Smooth muscle cell (in vitro differentiated cells): ENCODE measurements at regions not wholly inside any gene's neighbourhood (a gene's known extent, or its start where the extent isn't known, plus 50 kb on each side); places are given as distances from the start of the nearest gene placed in this dataset.

Experiments
- DNase-seq: peaks from one replicate; lab custom pipeline; 2025; ENCODE audit not compliant: unreplicated experiment; lab: John Stamatoyannopoulos, UW
- H2AFZ ChIP-seq: fragments of 200-600 bp; sonication (generic); 2 replicates; pipeline ENCODE4 v1.6.0; 2016; ENCODE audit warnings: antibody characterized with exemption, low read depth, mild to moderate bottlenecking
- H3F3A ChIP-seq: fragments of 200-600 bp; sonication (generic); 2 replicates; pipeline ENCODE4 v1.6.0; 2017; ENCODE audit warnings: antibody characterized with exemption, low read depth
- H3K27ac ChIP-seq: fragments of 200-600 bp; sonication (generic); 2 replicates; pipeline ENCODE4 v1.5.1; 2016; ENCODE audit warnings: low read depth, mild to moderate bottlenecking
- H3K27me3 ChIP-seq: fragments of 200-600 bp; sonication (generic); 2 replicates; pipeline ENCODE4 v1.6.1; 2016; ENCODE audit warnings: low read depth, mild to moderate bottlenecking
- H3K36me3 ChIP-seq: fragments of 200-600 bp; sonication (generic); 2 replicates; pipeline ENCODE4 v1.5.1; 2016; ENCODE audit warnings: low read depth
- H3K4me1 ChIP-seq: fragments of 200-600 bp; sonication (generic); 2 replicates; pipeline ENCODE4 v1.5.1; 2016; ENCODE audit warnings: low read depth
- H3K4me2 ChIP-seq: fragments of 200-600 bp; sonication (generic); 2 replicates; pipeline ENCODE4 v1.6.0; 2016; ENCODE audit warnings: mild to moderate bottlenecking
- H3K4me3 ChIP-seq: fragments of 200-600 bp; sonication (generic); 2 replicates; pipeline ENCODE4 v1.5.1; 2016; ENCODE audit warnings: mild to moderate bottlenecking
- H3K79me2 ChIP-seq: fragments of 200-600 bp; sonication (generic); 2 replicates; pipeline ENCODE4 v1.6.0; 2016; ENCODE audit warnings: low read depth, mild to moderate bottlenecking
- H3K9ac ChIP-seq: fragments of 200-600 bp; sonication (generic); 2 replicates; pipeline ENCODE4 v1.6.0; 2016; ENCODE audit warnings: low read depth
- H3K9me3 ChIP-seq: fragments of 200-600 bp; sonication (generic); replicated peaks from 2 replicates; pipeline ENCODE4 v1.5.1; 2016; ENCODE audit warnings: low read depth
- H4K20me1 ChIP-seq: fragments of 200-600 bp; sonication (generic); 2 replicates; pipeline ENCODE4 v1.6.0; 2016; ENCODE audit warnings: low read depth
- WGBS: methylation state at CpG from one replicate; pipeline ENCODE4 v1.1.7; 2016; ENCODE audit warnings: low lambda C conversion rate; 5-methylcytosine and 5-hydroxymethylcytosine counted together
- TF ChIP-seq, protein P1 (sequence below): fragments of 200-600 bp; sonication (generic); IDR thresholded peaks from 2 replicates; pipeline ENCODE4 v1.5.1; 2017; ENCODE audit warnings: borderline replicate concordance, mild to moderate bottlenecking, antibody characterized with exemption; ENCODE audit not compliant: insufficient read depth, poor library complexity, severe bottlenecking

DNA sequence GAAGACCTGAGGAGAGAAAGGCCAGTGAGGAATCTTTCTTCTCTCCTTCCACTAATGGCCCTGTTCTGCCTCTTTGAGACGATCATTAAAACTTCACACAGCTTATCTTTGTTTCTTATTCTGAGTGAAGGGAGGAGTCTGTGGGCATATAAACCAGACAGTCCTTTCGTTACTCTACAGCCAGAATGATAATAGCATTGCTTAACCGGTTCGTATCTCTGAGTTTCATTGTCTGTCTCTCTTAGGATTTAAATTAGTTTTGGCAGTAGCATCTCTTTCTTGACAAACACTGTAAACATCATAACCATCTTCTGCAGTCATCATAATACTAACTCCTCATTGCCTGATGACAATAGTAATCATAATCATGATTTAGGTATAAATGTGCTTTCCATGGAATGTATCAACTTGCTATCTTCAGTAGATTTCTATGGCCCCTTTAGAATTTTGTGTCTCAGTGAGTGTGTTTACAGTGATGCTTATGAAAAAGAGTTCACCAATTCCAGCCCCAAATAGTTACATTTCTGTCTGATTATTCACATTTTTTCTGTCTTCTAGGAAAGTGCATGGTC, 618.8 kb upstream of the KLF4 start:
- 12% methylated on average over 4 of the region's 4 CpGs for WGBS
- no peaks in the 10 kb centered on the region for H4K20me1 ChIP-seq
- H3K4me3 ChIP-seq = no peak overlapping the region
- H3K9me3 ChIP-seq = no peaks in the 10 kb centered on the region
- H3K27ac ChIP-seq = no peak overlapping the region
- no peaks in the 10 kb centered on the region for H3K36me3 ChIP-seq
- H3K9ac ChIP-seq = no peak overlapping the region
- H3K4me2 ChIP-seq = peak overlapping the region; percentile 41
- H2AFZ ChIP-seq = no peak overlapping the region
- H3K27me3 ChIP-seq = no peaks in the 10 kb centered on the region
- TF ChIP-seq, protein P1, sequence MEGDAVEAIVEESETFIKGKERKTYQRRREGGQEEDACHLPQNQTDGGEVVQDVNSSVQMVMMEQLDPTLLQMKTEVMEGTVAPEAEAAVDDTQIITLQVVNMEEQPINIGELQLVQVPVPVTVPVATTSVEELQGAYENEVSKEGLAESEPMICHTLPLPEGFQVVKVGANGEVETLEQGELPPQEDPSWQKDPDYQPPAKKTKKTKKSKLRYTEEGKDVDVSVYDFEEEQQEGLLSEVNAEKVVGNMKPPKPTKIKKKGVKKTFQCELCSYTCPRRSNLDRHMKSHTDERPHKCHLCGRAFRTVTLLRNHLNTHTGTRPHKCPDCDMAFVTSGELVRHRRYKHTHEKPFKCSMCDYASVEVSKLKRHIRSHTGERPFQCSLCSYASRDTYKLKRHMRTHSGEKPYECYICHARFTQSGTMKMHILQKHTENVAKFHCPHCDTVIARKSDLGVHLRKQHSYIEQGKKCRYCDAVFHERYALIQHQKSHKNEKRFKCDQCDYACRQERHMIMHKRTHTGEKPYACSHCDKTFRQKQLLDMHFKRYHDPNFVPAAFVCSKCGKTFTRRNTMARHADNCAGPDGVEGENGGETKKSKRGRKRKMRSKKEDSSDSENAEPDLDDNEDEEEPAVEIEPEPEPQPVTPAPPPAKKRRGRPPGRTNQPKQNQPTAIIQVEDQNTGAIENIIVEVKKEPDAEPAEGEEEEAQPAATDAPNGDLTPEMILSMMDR = no peak
- H3K4me1 ChIP-seq = no peaks in the 10 kb centered on the region
- no peak for DNase-seq
- no peaks in the 10 kb centered on the region for H3K79me2 ChIP-seq
- H3F3A ChIP-seq = peaks cover 3% of the 10 kb centered on the region

DNA sequence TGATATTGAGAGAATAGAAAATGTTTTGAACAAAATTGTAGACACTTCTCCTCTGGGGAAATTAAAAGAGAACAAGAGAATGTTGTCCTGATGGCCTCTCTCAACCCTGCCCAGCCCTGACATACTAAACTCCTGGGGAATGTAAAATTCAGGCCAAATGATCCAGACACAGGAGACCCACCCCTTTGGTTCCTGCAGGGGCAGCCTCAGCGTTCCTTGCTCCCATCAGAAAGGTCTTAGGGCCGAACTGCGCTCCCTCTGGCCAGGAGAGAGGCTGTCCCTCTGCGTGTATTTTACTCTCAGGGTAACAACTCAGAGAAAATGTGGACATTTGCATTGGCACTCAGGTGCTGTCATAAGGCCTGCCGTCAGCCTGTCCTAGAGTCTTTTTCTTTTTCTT, 616.3 kb upstream of the KLF4 start:
- H3K9me3 ChIP-seq = no peaks in the 10 kb centered on the region
- TF ChIP-seq, protein P1 = no peak
- H3F3A ChIP-seq = peaks cover 3% of the 10 kb centered on the region
- WGBS = 66% methylated on average over 5 of the region's 5 CpGs
- no peak overlapping the region for H2AFZ ChIP-seq
- H3K27ac ChIP-seq = no peak overlapping the region
- no peak overlapping the region for H3K4me3 ChIP-seq
- no peak overlapping the region for H3K9ac ChIP-seq
- H3K4me1 ChIP-seq = no peaks in the 10 kb centered on the region
- no peaks in the 10 kb centered on the region for H3K36me3 ChIP-seq
- no peaks in the 10 kb centered on the region for H3K27me3 ChIP-seq
- H3K4me2 ChIP-seq = no peak overlapping the region
- no peak for DNase-seq
- H4K20me1 ChIP-seq = no peaks in the 10 kb centered on the region
- H3K79me2 ChIP-seq = no peaks in the 10 kb centered on the region

DNA sequence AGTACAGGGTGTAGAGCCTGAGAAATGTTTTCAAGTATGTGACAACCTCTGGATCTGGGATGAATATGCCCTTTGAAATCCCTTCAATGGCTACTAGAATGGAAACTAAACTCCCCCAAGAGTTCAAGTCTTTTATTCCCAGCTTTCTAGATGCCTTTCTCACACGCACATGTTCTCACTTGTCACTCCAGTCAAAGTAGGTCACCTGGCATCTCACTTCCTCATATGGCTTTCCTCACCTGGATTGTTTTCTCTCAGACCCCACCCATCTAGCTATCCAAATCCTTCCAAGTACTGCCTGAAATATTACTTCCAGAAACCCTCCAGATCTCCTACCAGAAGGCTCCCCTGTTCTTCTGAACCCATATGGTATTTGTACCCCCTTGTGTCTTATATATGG, 615.4 kb upstream of the KLF4 start:
- 92% methylated on average over 1 of the region's 1 CpG for WGBS
- TF ChIP-seq, protein P1 = no peak
- no peak overlapping the region for H3K4me2 ChIP-seq
- no peaks in the 10 kb centered on the region for H3K79me2 ChIP-seq
- H3F3A ChIP-seq = peaks cover 3% of the 10 kb centered on the region
- DNase-seq = no peak
- H3K9ac ChIP-seq = no peak overlapping the region
- no peak overlapping the region for H3K4me3 ChIP-seq
- H3K36me3 ChIP-seq = no peaks in the 10 kb centered on the region
- H3K27me3 ChIP-seq = no peaks in the 10 kb centered on the region
- H3K9me3 ChIP-seq = no peaks in the 10 kb centered on the region
- H2AFZ ChIP-seq = no peak overlapping the region
- H4K20me1 ChIP-seq = no peaks in the 10 kb centered on the region
- no peak overlapping the region for H3K27ac ChIP-seq
- no peaks in the 10 kb centered on the region for H3K4me1 ChIP-seq

DNA sequence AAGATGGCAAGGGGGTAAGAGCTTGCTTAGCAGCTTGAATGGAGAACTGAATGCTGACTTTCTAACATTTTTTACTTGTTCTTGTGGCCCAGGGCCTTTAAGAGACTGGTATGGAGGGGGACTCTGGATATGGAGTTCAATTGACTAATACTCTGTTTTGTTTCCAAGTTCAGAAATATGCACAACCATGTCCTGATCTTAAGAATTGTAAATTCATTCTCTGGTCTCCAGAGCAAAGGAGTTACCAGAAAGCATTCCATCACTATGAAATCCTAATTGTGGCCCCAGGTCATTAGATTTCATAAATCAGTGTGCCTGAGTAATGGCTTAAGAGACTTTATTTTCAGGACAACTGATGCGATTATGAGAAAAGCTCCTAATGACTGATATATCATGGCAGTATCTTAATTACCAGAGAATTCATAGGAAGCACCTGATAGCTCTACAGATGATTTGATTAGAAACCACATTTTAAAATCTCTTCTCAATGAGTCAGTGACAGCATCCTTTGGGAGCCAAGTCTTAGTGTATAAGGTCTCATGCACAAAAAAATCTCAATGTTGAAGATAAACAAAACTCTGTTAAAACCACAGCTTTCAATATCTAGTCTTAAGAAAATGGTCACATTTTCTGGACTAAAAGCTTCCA, 613.6 kb upstream of the KLF4 start:
- 61% methylated on average over 1 of the region's 1 CpG for WGBS
- Histone ChIP-seq H4K20me1 (no peaks in the 10 kb centered on the region), H3F3A (no peaks in the 10 kb centered on the region), H3K27me3 (no peaks in the 10 kb centered on the region), H3K9ac (no peak overlapping the region), H2AFZ (no peak overlapping the region), H3K4me1 (no peaks in the 10 kb centered on the region), H3K9me3 (no peaks in the 10 kb centered on the region), H3K79me2 (no peaks in the 10 kb centered on the region), H3K4me3 (no peak overlapping the region), H3K4me2 (no peak overlapping the region), H3K36me3 (no peaks in the 10 kb centered on the region), H3K27ac (no peak overlapping the region)
- TF ChIP-seq, protein P1 = no peak
- no peak for DNase-seq
